IMR-90 (cell line): ENCODE measurements at regions not wholly inside any gene's neighbourhood (a gene's known extent, or its start where the extent isn't known, plus 50 kb on each side); places are given as distances from the start of the nearest gene placed in this dataset.
A peak's percentile ranks its signal among the peaks of the same experiment; 100 is the strongest.

Source experiments
- CEBPB ChIP-seq: IDR thresholded peaks from 2 replicates; pipeline ENCODE4 v1.6.1; 2012; ENCODE audit warnings: low read depth, low read length, improper control_type of control experiment
- CHD1 ChIP-seq: IDR thresholded peaks from 2 replicates; pipeline ENCODE4 v1.6.1; 2012; ENCODE audit warnings: low read depth, low read length, improper control_type of control experiment
- MAFK ChIP-seq: IDR thresholded peaks from 2 replicates; pipeline ENCODE4 v1.6.1; 2012; ENCODE audit warnings: low read depth, low read length, improper control_type of control experiment
- MAZ ChIP-seq: IDR thresholded peaks from 2 replicates; pipeline ENCODE4 v1.6.1; 2012; ENCODE audit warnings: low read depth, mild to moderate bottlenecking, low read length, improper control_type of control experiment, moderate library complexity, borderline replicate concordance
- MXI1 ChIP-seq: IDR thresholded peaks from 2 replicates; pipeline ENCODE4 v1.6.1; 2012; ENCODE audit warnings: low read depth, mild to moderate bottlenecking, low read length, moderate library complexity, borderline replicate concordance
- NFE2L2 ChIP-seq: fragments of 150-350 bp; IDR thresholded peaks from 2 replicates; pipeline ENCODE4 v1.6.1; 2016; ENCODE audit warnings: low read depth, mild to moderate bottlenecking, low read length
- POLR2A ChIP-seq: IDR thresholded peaks from 2 replicates; pipeline ENCODE4 v1.6.1; 2012; ENCODE audit warnings: mild to moderate bottlenecking, low read depth, low read length
- RAD21 ChIP-seq: IDR thresholded peaks from 2 replicates; pipeline ENCODE4 v1.6.1; 2012; ENCODE audit warnings: low read length, improper control_type of control experiment
- SMC3 ChIP-seq: fragments of 150-350 bp; IDR thresholded peaks from 2 replicates; pipeline ENCODE4 v1.6.1; 2016; ENCODE audit warnings: low read depth, mild to moderate bottlenecking, antibody characterized with exemption, low read length, moderate library complexity
- TF ChIP-seq, protein P1 (sequence below): conservative IDR thresholded peaks from 2 replicates; pipeline ENCODE4 v1.5.1; 2012; ENCODE audit warnings: mild to moderate bottlenecking, low read depth, low read length, improper control_type of control experiment
- TF ChIP-seq, protein P2 (sequence below): fragments of 150-350 bp; IDR thresholded peaks from 2 replicates; pipeline ENCODE4 v1.6.1; 2016; ENCODE audit warnings: low read depth, mild to moderate bottlenecking, low read length, moderate library complexity, borderline replicate concordance
- TF ChIP-seq, protein P3 (sequence below): fragments of 150-350 bp; IDR thresholded peaks from 2 replicates; pipeline ENCODE4 v1.6.1; 2017; ENCODE audit warnings: mild to moderate bottlenecking, antibody characterized with exemption, low read length, low read depth

DNA sequence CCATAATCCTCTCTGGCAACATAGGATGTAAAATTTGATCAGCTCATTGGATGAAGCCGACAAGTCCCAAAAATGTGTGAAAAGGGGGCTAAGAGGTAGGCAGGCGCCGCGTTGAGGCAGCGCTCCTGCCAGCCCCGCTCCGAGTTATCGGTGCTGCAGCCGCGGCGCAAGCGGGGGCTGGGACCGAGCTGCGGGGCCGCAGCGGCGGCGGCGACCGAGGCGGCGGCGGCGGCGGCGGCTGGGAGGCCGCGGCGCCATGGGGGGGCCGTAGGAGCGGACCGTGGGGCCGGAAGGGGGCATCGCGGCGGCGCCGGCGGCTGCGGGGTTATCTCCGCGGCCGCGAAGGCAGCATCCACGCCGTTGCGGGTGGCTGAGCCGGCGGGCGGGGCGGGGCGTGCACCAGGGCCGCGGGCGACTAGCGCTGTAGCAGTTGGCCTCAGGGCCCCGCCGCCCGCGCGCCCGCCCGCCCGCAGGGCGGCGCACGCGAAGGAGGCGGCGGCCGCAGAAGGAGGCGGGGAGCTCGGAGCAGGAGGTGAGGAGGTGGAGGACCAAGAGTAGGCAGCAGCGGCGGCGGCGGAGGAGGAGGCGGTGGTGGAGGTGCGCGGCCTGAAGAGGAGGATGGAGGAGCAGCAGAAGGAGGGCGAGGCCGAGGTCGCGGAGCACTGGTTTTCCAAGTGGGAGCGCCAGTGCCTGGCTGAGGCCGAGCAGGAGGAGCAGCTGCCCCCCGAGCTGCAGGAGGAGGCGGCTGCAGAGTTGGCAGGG is 126.0 kb upstream of the CXorf66 start:
- TF ChIP-seq CEBPB = no peak
- TF ChIP-seq, protein P1, sequence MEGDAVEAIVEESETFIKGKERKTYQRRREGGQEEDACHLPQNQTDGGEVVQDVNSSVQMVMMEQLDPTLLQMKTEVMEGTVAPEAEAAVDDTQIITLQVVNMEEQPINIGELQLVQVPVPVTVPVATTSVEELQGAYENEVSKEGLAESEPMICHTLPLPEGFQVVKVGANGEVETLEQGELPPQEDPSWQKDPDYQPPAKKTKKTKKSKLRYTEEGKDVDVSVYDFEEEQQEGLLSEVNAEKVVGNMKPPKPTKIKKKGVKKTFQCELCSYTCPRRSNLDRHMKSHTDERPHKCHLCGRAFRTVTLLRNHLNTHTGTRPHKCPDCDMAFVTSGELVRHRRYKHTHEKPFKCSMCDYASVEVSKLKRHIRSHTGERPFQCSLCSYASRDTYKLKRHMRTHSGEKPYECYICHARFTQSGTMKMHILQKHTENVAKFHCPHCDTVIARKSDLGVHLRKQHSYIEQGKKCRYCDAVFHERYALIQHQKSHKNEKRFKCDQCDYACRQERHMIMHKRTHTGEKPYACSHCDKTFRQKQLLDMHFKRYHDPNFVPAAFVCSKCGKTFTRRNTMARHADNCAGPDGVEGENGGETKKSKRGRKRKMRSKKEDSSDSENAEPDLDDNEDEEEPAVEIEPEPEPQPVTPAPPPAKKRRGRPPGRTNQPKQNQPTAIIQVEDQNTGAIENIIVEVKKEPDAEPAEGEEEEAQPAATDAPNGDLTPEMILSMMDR = 0 out of 2 replicates have a peak, but pooled peaks have one; percentile 5
- no peak for TF ChIP-seq POLR2A
- TF ChIP-seq NFE2L2 = no peak
- TF ChIP-seq SMC3 = no peak
- TF ChIP-seq MAFK = no peak
- TF ChIP-seq CHD1 = no peak
- no peak for TF ChIP-seq MXI1
- TF ChIP-seq, protein P2, sequence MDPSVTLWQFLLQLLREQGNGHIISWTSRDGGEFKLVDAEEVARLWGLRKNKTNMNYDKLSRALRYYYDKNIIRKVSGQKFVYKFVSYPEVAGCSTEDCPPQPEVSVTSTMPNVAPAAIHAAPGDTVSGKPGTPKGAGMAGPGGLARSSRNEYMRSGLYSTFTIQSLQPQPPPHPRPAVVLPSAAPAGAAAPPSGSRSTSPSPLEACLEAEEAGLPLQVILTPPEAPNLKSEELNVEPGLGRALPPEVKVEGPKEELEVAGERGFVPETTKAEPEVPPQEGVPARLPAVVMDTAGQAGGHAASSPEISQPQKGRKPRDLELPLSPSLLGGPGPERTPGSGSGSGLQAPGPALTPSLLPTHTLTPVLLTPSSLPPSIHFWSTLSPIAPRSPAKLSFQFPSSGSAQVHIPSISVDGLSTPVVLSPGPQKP = no peak
- TF ChIP-seq, protein P3, sequence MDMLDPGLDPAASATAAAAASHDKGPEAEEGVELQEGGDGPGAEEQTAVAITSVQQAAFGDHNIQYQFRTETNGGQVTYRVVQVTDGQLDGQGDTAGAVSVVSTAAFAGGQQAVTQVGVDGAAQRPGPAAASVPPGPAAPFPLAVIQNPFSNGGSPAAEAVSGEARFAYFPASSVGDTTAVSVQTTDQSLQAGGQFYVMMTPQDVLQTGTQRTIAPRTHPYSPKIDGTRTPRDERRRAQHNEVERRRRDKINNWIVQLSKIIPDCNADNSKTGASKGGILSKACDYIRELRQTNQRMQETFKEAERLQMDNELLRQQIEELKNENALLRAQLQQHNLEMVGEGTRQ = no peak
- no peak for TF ChIP-seq RAD21
- TF ChIP-seq MAZ = no peak
